ENCODE measurements at regions not wholly inside any gene's neighbourhood (a gene's known extent, or its start where the extent isn't known, plus 50 kb on each side); places are given as distances from the start of the nearest gene placed in this dataset.

- DNase-seq (ENCODE audit: low spot score): no peak
- no peaks in the 10 kb centered on the region for H3K27me3 ChIP-seq (ENCODE audit: control insufficient read depth in 3 of 3, insufficient read depth in 3 of 3, low read depth in 1 of 3, low read length in 3 of 3)
- no peak overlapping the region for H2BK5ac ChIP-seq (ENCODE audit: low read length)
- no peak overlapping the region for H4K8ac ChIP-seq (ENCODE audit: low read depth, low read length)
- WGBS, 2 donors (ENCODE audit: extremely low coverage in 2 of 2, insufficient read length in 2 of 2, insufficient replicate concordance in 1 of 2): no CpG with 5 or more reads among the region's 4 CpGs
- no peak overlapping the region for H3K4me3 ChIP-seq (ENCODE audit: low read length in 2 of 2)
- no peaks in the 10 kb centered on the region for H3K36me3 ChIP-seq (replicated peaks in 1 of 2; ENCODE audit: control insufficient read depth in 2 of 2, insufficient read depth in 2 of 2, low read length in 2 of 2)
- no peak overlapping the region for H2AFZ ChIP-seq (ENCODE audit: low read length)
- H3K14ac ChIP-seq (ENCODE audit: low read length): no peak overlapping the region
- H2BK120ac ChIP-seq (ENCODE audit: low read depth, low read length): no peak overlapping the region
- H2AK5ac ChIP-seq (ENCODE audit: low read depth, low read length): no peak overlapping the region
- H3K79me1 ChIP-seq (ENCODE audit: low read depth, low read length): no peaks in the 10 kb centered on the region
- H3K9ac ChIP-seq (ENCODE audit: low read depth, low read length, poor library complexity): no peak overlapping the region
- no peak overlapping the region for H3K23ac ChIP-seq (ENCODE audit: low read depth, low read length, poor library complexity)
- no peak overlapping the region for H3K4ac ChIP-seq (ENCODE audit: low read length)
- H2BK15ac ChIP-seq (ENCODE audit: low read length): no peak overlapping the region
- peaks cover 0 to 5% of the 10 kb centered on the region in 2 donors for H3K9me3 ChIP-seq (replicated peaks in 1 of 2; ENCODE audit: control insufficient read depth in 2 of 2, insufficient read depth in 1 of 2, low read depth in 1 of 2, low read length in 2 of 2)
- H3K27ac ChIP-seq (replicated peaks; ENCODE audit: low read length): no peak overlapping the region
- H3K4me1 ChIP-seq (ENCODE audit: control insufficient read depth in 2 of 2, insufficient read depth in 1 of 2, low read depth in 1 of 2, low read length in 2 of 2): peaks cover 7 to 19% of the 10 kb centered on the region in 2 donors
- H3K4me2 ChIP-seq (ENCODE audit: insufficient read depth, low read length, poor library complexity, severe bottlenecking): no peak overlapping the region
- H4K91ac ChIP-seq (ENCODE audit: low read depth, low read length, poor library complexity): no peak overlapping the region
- no peak overlapping the region for H3K18ac ChIP-seq (ENCODE audit: low read length)
- H2BK12ac ChIP-seq (ENCODE audit: low read length): no peak overlapping the region
These were observed 87.2 kb upstream of the TNP1 start for GRCh38 chr2:216947055-216947454.

DNA sequence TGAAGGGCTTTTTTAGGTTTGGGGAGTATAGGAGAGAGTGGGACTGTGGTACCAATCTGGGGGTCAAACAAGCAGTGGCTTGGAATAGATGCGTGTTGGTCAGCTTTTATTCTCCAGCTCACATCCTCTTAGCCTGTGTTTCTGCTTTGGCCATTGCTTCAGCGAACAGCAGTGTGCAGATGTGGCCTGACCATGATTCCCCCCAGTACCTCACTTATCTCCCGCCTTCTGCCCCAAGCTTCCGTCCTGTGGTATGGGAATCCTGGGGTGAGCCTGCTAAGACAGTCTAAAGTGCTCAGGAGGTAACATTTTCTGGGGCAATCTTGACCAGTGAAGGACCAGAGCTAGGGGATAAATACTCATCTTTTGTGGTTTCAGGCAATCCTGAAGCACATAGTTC lies 84.9 kb upstream of the TNP1 start:
- Histone ChIP-seq H3K4me2 (ENCODE audit: insufficient read depth, low read length, poor library complexity, severe bottlenecking) (no peak overlapping the region), H2AFZ (ENCODE audit: low read length) (no peak overlapping the region), H2BK15ac (ENCODE audit: low read length) (no peak overlapping the region), H3K18ac (ENCODE audit: low read length) (no peak overlapping the region), H3K9me3 (replicated peaks in 1 of 2; ENCODE audit: control insufficient read depth in 2 of 2, insufficient read depth in 1 of 2, low read depth in 1 of 2, low read length in 2 of 2) (no peaks in the 10 kb centered on the region), H3K23ac (ENCODE audit: low read depth, low read length, poor library complexity) (no peak overlapping the region), H3K27me3 (ENCODE audit: control insufficient read depth in 3 of 3, insufficient read depth in 3 of 3, low read depth in 1 of 3, low read length in 3 of 3) (no peaks in the 10 kb centered on the region), H3K4me3 (ENCODE audit: low read length in 2 of 2) (no peak overlapping the region), H3K4ac (ENCODE audit: low read length) (no peak overlapping the region), H3K14ac (ENCODE audit: low read length) (no peak overlapping the region), H2AK5ac (ENCODE audit: low read depth, low read length) (no peak overlapping the region), H3K4me1 (ENCODE audit: control insufficient read depth in 2 of 2, insufficient read depth in 1 of 2, low read depth in 1 of 2, low read length in 2 of 2) (peaks cover 4 to 11% of the 10 kb centered on the region in 2 donors), H4K91ac (ENCODE audit: low read depth, low read length, poor library complexity) (no peak overlapping the region), H2BK5ac (ENCODE audit: low read length) (no peak overlapping the region), H2BK12ac (ENCODE audit: low read length) (no peak overlapping the region), H3K9ac (ENCODE audit: low read depth, low read length, poor library complexity) (no peak overlapping the region), H3K79me1 (ENCODE audit: low read depth, low read length) (no peaks in the 10 kb centered on the region), H3K27ac (replicated peaks; ENCODE audit: low read length) (no peak overlapping the region), H2BK120ac (ENCODE audit: low read depth, low read length) (no peak overlapping the region), H3K36me3 (replicated peaks in 1 of 2; ENCODE audit: control insufficient read depth in 2 of 2, insufficient read depth in 2 of 2, low read length in 2 of 2) (no peaks in the 10 kb centered on the region), H4K8ac (ENCODE audit: low read depth, low read length) (no peak overlapping the region)
- WGBS, 2 donors (ENCODE audit: extremely low coverage in 2 of 2, insufficient read length in 2 of 2, insufficient replicate concordance in 1 of 2): no CpG with 5 or more reads among the region's 4 CpGs
- DNase-seq (ENCODE audit: low spot score): no peak

GRCh38 chr2:216943109-216943508 lies 83.2 kb upstream of the TNP1 start:
- H2AFZ ChIP-seq (ENCODE audit: low read length): no peak overlapping the region
- H2AK5ac ChIP-seq (ENCODE audit: low read depth, low read length): no peak overlapping the region
- WGBS, 2 donors (ENCODE audit: extremely low coverage in 2 of 2, insufficient read length in 2 of 2, insufficient replicate concordance in 1 of 2): no CpG with 5 or more reads among the region's 2 CpGs
- H2BK120ac ChIP-seq (ENCODE audit: low read depth, low read length): no peak overlapping the region
- H3K9ac ChIP-seq (ENCODE audit: low read depth, low read length, poor library complexity): no peak overlapping the region
- no peak overlapping the region for H2BK15ac ChIP-seq (ENCODE audit: low read length)
- H3K79me1 ChIP-seq (ENCODE audit: low read depth, low read length): no peaks in the 10 kb centered on the region
- no peak overlapping the region for H3K4ac ChIP-seq (ENCODE audit: low read length)
- H2BK5ac ChIP-seq (ENCODE audit: low read length): no peak overlapping the region
- H3K23ac ChIP-seq (ENCODE audit: low read depth, low read length, poor library complexity): no peak overlapping the region
- H3K18ac ChIP-seq (ENCODE audit: low read length): no peak overlapping the region
- H3K4me1 ChIP-seq (ENCODE audit: control insufficient read depth in 2 of 2, insufficient read depth in 1 of 2, low read depth in 1 of 2, low read length in 2 of 2): no peaks in the 10 kb centered on the region
- H3K4me3 ChIP-seq (ENCODE audit: low read length in 2 of 2): no peak overlapping the region
- DNase-seq (ENCODE audit: low spot score): no peak
- no peaks in the 10 kb centered on the region for H3K9me3 ChIP-seq (replicated peaks in 1 of 2; ENCODE audit: control insufficient read depth in 2 of 2, insufficient read depth in 1 of 2, low read depth in 1 of 2, low read length in 2 of 2)
- H3K4me2 ChIP-seq (ENCODE audit: insufficient read depth, low read length, poor library complexity, severe bottlenecking): no peak overlapping the region
- H4K91ac ChIP-seq (ENCODE audit: low read depth, low read length, poor library complexity): no peak overlapping the region
- H3K27me3 ChIP-seq (ENCODE audit: control insufficient read depth in 3 of 3, insufficient read depth in 3 of 3, low read depth in 1 of 3, low read length in 3 of 3): no peaks in the 10 kb centered on the region
- no peak overlapping the region for H3K14ac ChIP-seq (ENCODE audit: low read length)
- no peak overlapping the region for H3K27ac ChIP-seq (replicated peaks; ENCODE audit: low read length)
- H4K8ac ChIP-seq (ENCODE audit: low read depth, low read length): no peak overlapping the region
- no peaks in the 10 kb centered on the region for H3K36me3 ChIP-seq (replicated peaks in 1 of 2; ENCODE audit: control insufficient read depth in 2 of 2, insufficient read depth in 2 of 2, low read length in 2 of 2)
- no peak overlapping the region for H2BK12ac ChIP-seq (ENCODE audit: low read length)

GRCh38 chr2:216942465-216942864 lies 82.6 kb upstream of the TNP1 start:
- Histone ChIP-seq H3K4me3 (ENCODE audit: low read length in 2 of 2) (no peak overlapping the region), H3K9ac (ENCODE audit: low read depth, low read length, poor library complexity) (no peak overlapping the region), H3K14ac (ENCODE audit: low read length) (no peak overlapping the region), H3K4me1 (ENCODE audit: control insufficient read depth in 2 of 2, insufficient read depth in 1 of 2, low read depth in 1 of 2, low read length in 2 of 2) (no peaks in the 10 kb centered on the region), H3K18ac (ENCODE audit: low read length) (no peak overlapping the region), H3K4me2 (ENCODE audit: insufficient read depth, low read length, poor library complexity, severe bottlenecking) (no peak overlapping the region), H3K36me3 (replicated peaks in 1 of 2; ENCODE audit: control insufficient read depth in 2 of 2, insufficient read depth in 2 of 2, low read length in 2 of 2) (no peaks in the 10 kb centered on the region), H3K27me3 (ENCODE audit: control insufficient read depth in 3 of 3, insufficient read depth in 3 of 3, low read depth in 1 of 3, low read length in 3 of 3) (no peaks in the 10 kb centered on the region), H4K8ac (ENCODE audit: low read depth, low read length) (no peak overlapping the region), H2BK15ac (ENCODE audit: low read length) (no peak overlapping the region), H2BK5ac (ENCODE audit: low read length) (no peak overlapping the region), H3K9me3 (replicated peaks in 1 of 2; ENCODE audit: control insufficient read depth in 2 of 2, insufficient read depth in 1 of 2, low read depth in 1 of 2, low read length in 2 of 2) (no peaks in the 10 kb centered on the region), H3K27ac (replicated peaks; ENCODE audit: low read length) (no peak overlapping the region), H2AFZ (ENCODE audit: low read length) (no peak overlapping the region), H3K79me1 (ENCODE audit: low read depth, low read length) (no peaks in the 10 kb centered on the region), H2BK12ac (ENCODE audit: low read length) (no peak overlapping the region), H3K4ac (ENCODE audit: low read length) (no peak overlapping the region), H2BK120ac (ENCODE audit: low read depth, low read length) (no peak overlapping the region), H4K91ac (ENCODE audit: low read depth, low read length, poor library complexity) (no peak overlapping the region), H3K23ac (ENCODE audit: low read depth, low read length, poor library complexity) (no peak overlapping the region), H2AK5ac (ENCODE audit: low read depth, low read length) (no peak overlapping the region)
- no CpG with 5 or more reads among the region's 3 CpGs for WGBS, 2 donors (ENCODE audit: extremely low coverage in 2 of 2, insufficient read length in 2 of 2, insufficient replicate concordance in 1 of 2)
- DNase-seq (ENCODE audit: low spot score): no peak

All from neuronal stem cell (in vitro differentiated cells).